Endothelial cell (in vitro differentiated cells): ENCODE measurements at regions not wholly inside any gene's neighbourhood (a gene's known extent, or its start where the extent isn't known, plus 50 kb on each side); places are given as distances from the start of the nearest gene placed in this dataset.

Experiments
- DNase-seq: peaks from one replicate; pipeline ENCODE4 v3.0.0; 2021; ENCODE audit warnings: low spot score
- H3K27ac Mint-ChIP-seq: one replicate; pipeline ENCODE4 v1.8.0; 2021; ENCODE audit warnings: mixed read lengths, inconsistent platforms; ENCODE audit not compliant: unreplicated experiment
- H3K27me3 Mint-ChIP-seq: one replicate; pipeline ENCODE4 v1.8.0; 2021; ENCODE audit warnings: mild to moderate bottlenecking, moderate library complexity, mixed read lengths, inconsistent platforms; ENCODE audit not compliant: unreplicated experiment
- H3K36me3 Mint-ChIP-seq: one replicate; pipeline ENCODE4 v1.8.0; 2021; ENCODE audit warnings: mild to moderate bottlenecking, low read depth, mixed read lengths, inconsistent platforms; ENCODE audit not compliant: unreplicated experiment
- H3K4me1 Mint-ChIP-seq: one replicate; pipeline ENCODE4 v1.8.0; 2021; ENCODE audit warnings: mild to moderate bottlenecking, mixed read lengths, inconsistent platforms; ENCODE audit not compliant: unreplicated experiment
- H3K4me3 Mint-ChIP-seq: one replicate; pipeline ENCODE4 v1.8.0; 2021; ENCODE audit warnings: mild to moderate bottlenecking, mixed read lengths, inconsistent platforms; ENCODE audit not compliant: unreplicated experiment
- H3K9me3 Mint-ChIP-seq: one replicate; pipeline ENCODE4 v1.8.0; 2021; ENCODE audit warnings: mixed read lengths, inconsistent platforms; ENCODE audit not compliant: unreplicated experiment
- CTCF ChIP-seq: fragments of 200-600 bp; sonication (generic); IDR thresholded peaks from one replicate; pipeline ENCODE4 v1.5.0; 2021; ENCODE audit warnings: antibody characterized with exemption; ENCODE audit not compliant: unreplicated experiment

GRCh38 chr10:121041499-121041898 is 190.3 kb downstream of the WDR11 start:
- Mint-ChIP-seq H3K4me1 (no peaks in the 10 kb centered on the region), H3K27me3 (peaks cover 1% of the 10 kb centered on the region), H3K4me3 (no peak overlapping the region), H3K27ac (no peak overlapping the region), H3K9me3 (no peaks in the 10 kb centered on the region), H3K36me3 (no peaks in the 10 kb centered on the region)
- no peak for DNase-seq
- TF ChIP-seq CTCF: no peak

GRCh38 chr10:121041906-121042305 is 190.7 kb downstream of the WDR11 start:
- peaks cover 1% of the 10 kb centered on the region for H3K27me3 Mint-ChIP-seq
- no peaks in the 10 kb centered on the region for H3K36me3 Mint-ChIP-seq
- H3K4me3 Mint-ChIP-seq: no peak overlapping the region
- no peak for DNase-seq
- H3K4me1 Mint-ChIP-seq: no peaks in the 10 kb centered on the region
- H3K27ac Mint-ChIP-seq: no peak overlapping the region
- TF ChIP-seq CTCF: no peak
- no peaks in the 10 kb centered on the region for H3K9me3 Mint-ChIP-seq

GRCh38 chr10:121042342-121042741 is 191.2 kb downstream of the WDR11 start:
- H3K4me1 Mint-ChIP-seq: no peaks in the 10 kb centered on the region
- H3K4me3 Mint-ChIP-seq: no peak overlapping the region
- no peaks in the 10 kb centered on the region for H3K9me3 Mint-ChIP-seq
- H3K36me3 Mint-ChIP-seq: no peaks in the 10 kb centered on the region
- H3K27me3 Mint-ChIP-seq: peaks cover 1% of the 10 kb centered on the region
- H3K27ac Mint-ChIP-seq: no peak overlapping the region
- no peak for TF ChIP-seq CTCF
- DNase-seq: no peak

GRCh38 chr10:121043124-121043849 is 192.1 kb downstream of the WDR11 start:
- TF ChIP-seq CTCF: no peak
- DNase-seq: no peak
- Mint-ChIP-seq H3K4me3 (no peak overlapping the region), H3K4me1 (no peaks in the 10 kb centered on the region), H3K9me3 (no peaks in the 10 kb centered on the region), H3K27ac (no peak overlapping the region), H3K36me3 (no peaks in the 10 kb centered on the region), H3K27me3 (no peaks in the 10 kb centered on the region)

GRCh38 chr10:121048749-121049148 is 197.6 kb downstream of the WDR11 start:
- DNase-seq: no peak
- no peaks in the 10 kb centered on the region for H3K4me1 Mint-ChIP-seq
- no peak overlapping the region for H3K4me3 Mint-ChIP-seq
- H3K9me3 Mint-ChIP-seq: no peaks in the 10 kb centered on the region
- no peak overlapping the region for H3K27ac Mint-ChIP-seq
- no peaks in the 10 kb centered on the region for H3K27me3 Mint-ChIP-seq
- no peak for TF ChIP-seq CTCF
- H3K36me3 Mint-ChIP-seq: no peaks in the 10 kb centered on the region
